Stomach (tissue), 4 donors: ENCODE measurements at regions not wholly inside any gene's neighbourhood (a gene's known extent, or its start where the extent isn't known, plus 50 kb on each side); places are given as distances from the start of the nearest gene placed in this dataset.

ENCODE experiments used
- POLR2A ChIP-seq, 4 donors: fragments of 450-650 bp; IDR thresholded peaks; one replicate each; pipeline ENCODE4 v1.6.1; 2016; ENCODE audit warnings: antibody characterized with exemption in 4 of 4, control low read depth in 2 of 4, mild to moderate bottlenecking in 1 of 4, moderate library complexity in 1 of 4
- POLR2AphosphoS5 ChIP-seq, 3 donors: sonication (generic); formaldehyde crosslinking; IDR thresholded peaks; one replicate each; pipeline ENCODE4 v1.6.1; 2016; ENCODE audit warnings: antibody characterized with exemption in 3 of 3
- TF ChIP-seq, protein P1 (sequence below), 7 experiments: fragments of 450-650 bp in 4 of 7; fragments of 200-600 bp in 3 of 7; sonication (generic) in 3 of 7; IDR thresholded peaks; one replicate each; pipeline ENCODE4 v1.5.1; 2016 to 2019; ENCODE audit warnings: antibody characterized with exemption in 7 of 7, control low read depth in 2 of 7, mild to moderate bottlenecking in 1 of 7

DNA sequence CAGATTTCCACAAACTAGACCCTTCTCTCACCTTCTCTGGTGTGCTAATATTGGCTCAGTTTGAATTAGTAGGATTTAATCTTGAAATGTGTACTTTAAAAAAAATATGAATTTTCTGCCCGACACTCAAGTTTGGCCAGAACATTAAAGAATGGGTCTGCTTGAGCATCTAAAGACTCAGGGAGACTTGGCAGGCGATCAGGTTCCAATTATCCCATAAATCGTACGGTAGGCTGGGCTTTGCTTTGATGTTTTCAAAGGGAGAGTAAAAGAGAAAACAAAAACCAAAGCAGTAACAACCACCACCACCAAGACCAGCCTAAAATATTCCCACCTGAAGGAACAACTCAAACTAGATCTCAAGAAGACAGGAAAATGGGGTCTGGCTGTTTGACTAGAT is 230.8 kb downstream of the EBLN2 start:
- TF ChIP-seq POLR2AphosphoS5 (IDR thresholded peaks at IDR 0.05) (no peak), POLR2A (IDR thresholded peaks at IDR 0.05) (no peak)
- TF ChIP-seq, protein P1, sequence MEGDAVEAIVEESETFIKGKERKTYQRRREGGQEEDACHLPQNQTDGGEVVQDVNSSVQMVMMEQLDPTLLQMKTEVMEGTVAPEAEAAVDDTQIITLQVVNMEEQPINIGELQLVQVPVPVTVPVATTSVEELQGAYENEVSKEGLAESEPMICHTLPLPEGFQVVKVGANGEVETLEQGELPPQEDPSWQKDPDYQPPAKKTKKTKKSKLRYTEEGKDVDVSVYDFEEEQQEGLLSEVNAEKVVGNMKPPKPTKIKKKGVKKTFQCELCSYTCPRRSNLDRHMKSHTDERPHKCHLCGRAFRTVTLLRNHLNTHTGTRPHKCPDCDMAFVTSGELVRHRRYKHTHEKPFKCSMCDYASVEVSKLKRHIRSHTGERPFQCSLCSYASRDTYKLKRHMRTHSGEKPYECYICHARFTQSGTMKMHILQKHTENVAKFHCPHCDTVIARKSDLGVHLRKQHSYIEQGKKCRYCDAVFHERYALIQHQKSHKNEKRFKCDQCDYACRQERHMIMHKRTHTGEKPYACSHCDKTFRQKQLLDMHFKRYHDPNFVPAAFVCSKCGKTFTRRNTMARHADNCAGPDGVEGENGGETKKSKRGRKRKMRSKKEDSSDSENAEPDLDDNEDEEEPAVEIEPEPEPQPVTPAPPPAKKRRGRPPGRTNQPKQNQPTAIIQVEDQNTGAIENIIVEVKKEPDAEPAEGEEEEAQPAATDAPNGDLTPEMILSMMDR (IDR thresholded peaks at IDR 0.05): no peak
